ENCODE measurements at regions not wholly inside any gene's neighbourhood (a gene's known extent, or its start where the extent isn't known, plus 50 kb on each side); places are given as distances from the start of the nearest gene placed in this dataset.
"Not testable (repeated sequence)": the region's sequence is repeated elsewhere in the genome, so short reads cannot be mapped to it uniquely, and the experiment has no call there.

- H3K27me3 Mint-ChIP-seq (ENCODE audit: low read depth in 3 of 3): peaks cover 0 to 3% (median 2%) of the 10 kb centered on the region in 3 donors
- no peak overlapping the region for H3K27ac Mint-ChIP-seq
- H3K4me3 Mint-ChIP-seq: no peak overlapping the region
- no peak for DNase-seq
- no peaks in the 10 kb centered on the region for H3K4me1 Mint-ChIP-seq
- no peaks in the 10 kb centered on the region for H3K36me3 Mint-ChIP-seq
- no peaks in the 10 kb centered on the region for H3K9me3 Mint-ChIP-seq
These were observed 193.7 kb downstream of the C16orf95 start for GRCh38 chr16:87123356-87124001.

GRCh38 chr16:87124405-87124804, 192.8 kb downstream of the C16orf95 start:
- H3K27ac Mint-ChIP-seq; H3K4me3 Mint-ChIP-seq; H3K9me3 Mint-ChIP-seq; DNase-seq; H3K4me1 Mint-ChIP-seq; H3K36me3 Mint-ChIP-seq; H3K27me3 Mint-ChIP-seq (ENCODE audit: low read depth in 3 of 3): not testable (repeated sequence)

DNA sequence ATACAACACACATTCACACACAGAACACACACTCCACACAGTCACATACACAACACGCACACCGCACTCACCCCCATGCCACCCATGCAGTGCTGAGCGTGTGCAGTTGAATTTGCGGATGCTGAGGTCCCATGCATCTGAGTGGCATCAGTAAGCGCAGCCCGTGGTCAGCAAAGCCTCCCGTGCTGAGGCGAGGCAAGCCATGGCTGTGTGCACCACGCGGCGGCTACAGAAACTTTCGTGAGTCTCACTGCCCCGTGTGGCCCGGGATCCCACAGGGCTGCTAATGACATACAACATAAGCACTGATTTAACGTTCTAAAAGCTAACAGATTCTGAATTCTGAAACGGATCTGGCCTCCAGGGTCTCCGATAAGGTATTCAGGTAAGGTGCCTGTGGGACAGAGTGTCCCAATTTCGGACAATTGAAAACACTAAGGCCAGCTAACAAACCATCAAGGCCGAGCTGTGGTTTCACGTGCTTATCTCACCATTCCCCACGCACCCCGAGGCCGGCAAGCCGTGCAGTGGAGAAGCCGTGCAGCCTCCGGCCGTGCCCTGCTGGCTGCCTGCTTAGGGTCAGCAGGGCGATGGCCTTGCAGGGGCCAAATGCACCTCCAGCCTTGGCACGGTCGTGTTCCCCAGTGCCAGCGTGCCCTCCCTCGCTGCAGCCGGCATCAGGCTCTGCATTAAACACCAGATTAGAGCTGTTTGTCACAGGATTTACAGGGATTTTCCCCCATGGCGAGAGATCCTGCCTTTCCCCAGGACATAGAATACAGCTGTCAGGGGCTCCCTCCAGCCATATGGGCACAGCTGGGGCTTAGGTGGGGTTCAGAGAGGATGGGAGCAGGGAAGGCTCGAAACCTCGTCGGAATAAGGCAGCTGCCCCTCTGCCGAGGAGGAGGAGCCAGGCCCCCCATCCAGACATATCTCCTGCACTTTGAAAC, 191.7 kb downstream of the C16orf95 start:
- Mint-ChIP-seq H3K4me1 (no peaks in the 10 kb centered on the region), H3K27ac (no peak overlapping the region), H3K27me3 (ENCODE audit: low read depth in 3 of 3) (peaks cover 0 to 2% (median 0%) of the 10 kb centered on the region in 3 donors), H3K9me3 (no peaks in the 10 kb centered on the region), H3K4me3 (no peak overlapping the region), H3K36me3 (no peaks in the 10 kb centered on the region)
- no peak for DNase-seq

DNA sequence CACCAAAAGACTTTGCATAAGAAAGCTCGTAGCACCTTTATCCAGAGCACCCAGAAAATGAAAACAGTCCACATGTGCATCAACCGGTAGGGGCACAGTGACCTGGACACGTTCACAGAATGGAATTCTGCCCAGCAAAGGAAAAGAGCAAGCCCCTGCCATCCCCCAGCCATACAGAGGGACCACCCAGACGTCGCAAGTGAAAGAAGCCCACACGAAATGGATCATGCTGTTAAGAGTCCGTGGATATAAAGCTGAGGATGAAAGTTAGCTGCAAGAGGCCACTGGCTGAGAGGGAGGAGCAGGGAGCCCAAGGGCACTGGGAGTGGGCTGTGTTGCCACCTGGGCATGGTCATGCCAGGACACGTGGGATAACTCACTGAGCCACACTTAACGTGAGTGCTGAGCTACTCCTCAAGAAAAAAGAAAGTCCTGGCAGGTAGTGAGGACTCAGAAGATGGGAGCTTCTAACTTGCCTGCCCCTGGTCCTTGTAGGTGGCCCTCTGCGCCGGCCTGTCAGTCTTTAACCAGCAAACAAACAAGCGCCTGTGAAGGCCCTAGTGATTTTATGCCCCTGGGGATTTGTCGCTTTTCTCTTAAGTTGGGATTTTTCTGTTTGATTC, 190.7 kb downstream of the C16orf95 start:
- Mint-ChIP-seq H3K4me1 (no peaks in the 10 kb centered on the region), H3K27ac (no peak overlapping the region), H3K9me3 (no peaks in the 10 kb centered on the region), H3K4me3 (no peak overlapping the region), H3K27me3 (ENCODE audit: low read depth in 3 of 3) (no peaks in the 10 kb centered on the region), H3K36me3 (no peaks in the 10 kb centered on the region)
- DNase-seq: no peak

- Mint-ChIP-seq H3K9me3 (no peaks in the 10 kb centered on the region), H3K4me3 (no peak overlapping the region), H3K4me1 (no peaks in the 10 kb centered on the region), H3K27me3 (ENCODE audit: low read depth in 3 of 3) (no peaks in the 10 kb centered on the region), H3K36me3 (no peaks in the 10 kb centered on the region), H3K27ac (no peak overlapping the region)
- no peak for DNase-seq
These were observed 190.0 kb downstream of the C16orf95 start for GRCh38 chr16:87127061-87127765.

GRCh38 chr16:87127766-87128147, 189.4 kb downstream of the C16orf95 start:
- Mint-ChIP-seq H3K27ac (no peak overlapping the region), H3K4me3 (no peak overlapping the region), H3K4me1 (no peaks in the 10 kb centered on the region), H3K36me3 (no peaks in the 10 kb centered on the region), H3K27me3 (ENCODE audit: low read depth in 3 of 3) (no peaks in the 10 kb centered on the region), H3K9me3 (no peaks in the 10 kb centered on the region)
- DNase-seq: no peak

- no peaks in the 10 kb centered on the region for H3K4me1 Mint-ChIP-seq
- no peak for DNase-seq
- H3K27ac Mint-ChIP-seq: no peak overlapping the region
- H3K36me3 Mint-ChIP-seq: no peaks in the 10 kb centered on the region
- peaks cover 0 to 5% (median 0%) of the 10 kb centered on the region in 3 donors for H3K27me3 Mint-ChIP-seq (ENCODE audit: low read depth in 3 of 3)
- H3K4me3 Mint-ChIP-seq: no peak overlapping the region
- no peaks in the 10 kb centered on the region for H3K9me3 Mint-ChIP-seq
These were observed 187.4 kb downstream of the C16orf95 start for GRCh38 chr16:87129771-87130170.

DNA sequence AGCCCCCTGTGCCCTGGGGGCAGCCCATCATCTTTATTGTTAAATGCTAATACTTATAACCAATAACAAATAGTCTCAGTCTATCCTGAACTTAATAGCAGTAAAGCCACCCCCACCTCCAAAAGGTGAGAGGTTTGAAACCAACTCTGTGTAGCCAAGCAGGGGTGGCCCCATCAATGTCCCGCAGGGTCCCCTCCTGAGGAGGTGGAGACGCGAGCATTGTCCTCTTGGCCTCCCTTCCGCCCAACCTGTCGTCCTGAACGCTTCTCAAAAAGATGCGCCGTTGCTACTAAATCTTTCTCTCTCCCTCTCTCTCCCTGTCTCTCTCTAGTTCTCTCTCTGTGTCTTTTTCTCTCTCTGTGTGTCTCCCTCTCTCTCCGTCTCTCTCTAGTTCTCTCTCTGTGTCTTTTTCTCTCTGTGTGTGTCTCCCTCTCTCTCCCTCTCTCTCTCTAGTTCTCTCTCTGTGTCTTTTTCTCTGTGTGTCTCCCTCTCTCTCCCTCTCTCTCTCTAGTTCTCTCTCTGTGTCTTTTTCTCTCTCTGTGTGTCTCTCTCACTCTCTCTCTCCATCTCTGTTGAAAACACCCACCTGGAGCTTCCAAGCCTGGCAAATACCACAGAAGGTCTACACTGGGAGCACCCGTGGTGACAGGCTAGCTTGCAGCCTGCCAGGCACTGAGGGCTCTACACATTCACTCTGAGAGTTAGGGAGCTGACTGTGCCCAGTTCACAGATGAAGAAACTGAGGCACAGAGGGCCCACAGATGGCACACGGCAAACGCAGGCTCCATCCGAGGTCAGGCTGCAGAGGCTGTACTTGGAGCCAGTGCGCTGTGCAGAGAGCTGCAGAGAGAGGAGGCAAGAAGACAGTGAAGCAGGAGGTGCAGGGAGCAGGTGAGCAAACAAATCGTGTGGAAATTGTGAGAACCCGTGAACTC, 185.9 kb downstream of the C16orf95 start:
- Mint-ChIP-seq H3K27me3 (ENCODE audit: low read depth in 3 of 3) (peaks cover 0 to 5% (median 3%) of the 10 kb centered on the region in 3 donors), H3K4me3 (no peak overlapping the region), H3K27ac (no peak overlapping the region), H3K4me1 (no peaks in the 10 kb centered on the region), H3K36me3 (no peaks in the 10 kb centered on the region), H3K9me3 (no peaks in the 10 kb centered on the region)
- no peak for DNase-seq

DNA sequence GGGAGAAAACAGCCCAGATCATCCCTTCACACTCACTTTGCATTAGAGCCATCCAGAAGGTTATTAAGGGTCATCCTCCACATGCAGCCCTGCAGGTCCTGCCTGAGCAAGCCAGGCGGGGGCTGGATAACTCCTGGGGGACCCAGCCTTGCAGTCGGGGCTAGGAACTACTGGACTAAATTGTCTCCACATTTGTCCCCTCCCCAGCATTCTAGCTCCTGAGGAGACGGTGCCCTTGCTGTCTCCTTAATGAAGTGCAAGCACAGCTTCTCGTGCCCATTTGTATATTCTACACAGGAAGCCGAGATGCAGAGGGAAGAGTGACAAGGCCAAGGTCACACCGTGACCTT, 185.2 kb downstream of the C16orf95 start:
- Mint-ChIP-seq H3K4me1 (no peaks in the 10 kb centered on the region), H3K27ac (no peak overlapping the region), H3K9me3 (no peaks in the 10 kb centered on the region), H3K27me3 (ENCODE audit: low read depth in 3 of 3) (peaks cover 0 to 5% (median 3%) of the 10 kb centered on the region in 3 donors), H3K4me3 (no peak overlapping the region), H3K36me3 (no peaks in the 10 kb centered on the region)
- DNase-seq: no peak

- Mint-ChIP-seq H3K9me3 (no peaks in the 10 kb centered on the region), H3K36me3 (no peaks in the 10 kb centered on the region), H3K4me1 (no peaks in the 10 kb centered on the region), H3K27ac (no peak overlapping the region), H3K27me3 (ENCODE audit: low read depth in 3 of 3) (peaks cover 0 to 5% (median 3%) of the 10 kb centered on the region in 3 donors), H3K4me3 (no peak overlapping the region)
- no peak for DNase-seq
These were observed 184.7 kb downstream of the C16orf95 start for GRCh38 chr16:87132361-87133014.

- Mint-ChIP-seq H3K27ac (no peak overlapping the region), H3K27me3 (ENCODE audit: low read depth in 3 of 3) (peaks cover 0 to 5% (median 3%) of the 10 kb centered on the region in 3 donors)
These were observed 183.9 kb downstream of the C16orf95 start for GRCh38 chr16:87133112-87133850.

GRCh38 chr16:87133966-87134627, 183.1 kb downstream of the C16orf95 start:
- no peaks in the 10 kb centered on the region for H3K9me3 Mint-ChIP-seq
- no peaks in the 10 kb centered on the region for H3K36me3 Mint-ChIP-seq
- no peaks in the 10 kb centered on the region for H3K4me1 Mint-ChIP-seq
- H3K4me3 Mint-ChIP-seq: no peak overlapping the region
- H3K27ac Mint-ChIP-seq: no peak overlapping the region
- H3K27me3 Mint-ChIP-seq (ENCODE audit: low read depth in 3 of 3): peaks cover 0 to 5% (median 3%) of the 10 kb centered on the region in 3 donors
- DNase-seq: no peak

More at GRCh38 chr16:87133112-87133850, 183.9 kb downstream of the C16orf95 start:
- no peaks in the 10 kb centered on the region for H3K4me1 Mint-ChIP-seq
- DNase-seq: no peak
- H3K36me3 Mint-ChIP-seq: no peaks in the 10 kb centered on the region
- H3K9me3 Mint-ChIP-seq: no peaks in the 10 kb centered on the region
- H3K4me3 Mint-ChIP-seq: no peak overlapping the region

All from immature natural killer cell (primary cell).